Ishikawa (cell line): ENCODE measurements at regions not wholly inside any gene's neighbourhood (a gene's known extent, or its start where the extent isn't known, plus 50 kb on each side); places are given as distances from the start of the nearest gene placed in this dataset.

Source experiments
- CEBPB ChIP-seq: IDR thresholded peaks from 2 replicates; pipeline ENCODE4 v1.6.1; 2012
- CREB1 ChIP-seq: IDR thresholded peaks from 2 replicates; pipeline ENCODE4 v1.6.1; 2012; ENCODE audit warnings: low read depth
- EGR1 ChIP-seq: IDR thresholded peaks from 2 replicates; pipeline ENCODE4 v1.6.1; 2012
- EP300 ChIP-seq: IDR thresholded peaks from 2 replicates; pipeline ENCODE4 v1.6.1; 2012; ENCODE audit warnings: borderline replicate concordance
- NFIC ChIP-seq: IDR thresholded peaks from 2 replicates; pipeline ENCODE4 v1.6.1; 2012
- RAD21 ChIP-seq: IDR thresholded peaks from 2 replicates; pipeline ENCODE4 v1.6.1; 2012; ENCODE audit warnings: low read depth
- TCF12 ChIP-seq: IDR thresholded peaks from 2 replicates; pipeline ENCODE4 v1.6.1; 2012; ENCODE audit warnings: low read depth
- YY1 ChIP-seq: IDR thresholded peaks from 2 replicates; pipeline ENCODE4 v1.6.1; 2012; ENCODE audit warnings: low read depth
- ZBTB7A ChIP-seq: IDR thresholded peaks from 2 replicates; pipeline ENCODE4 v1.6.1; 2012; ENCODE audit warnings: low read depth
- TF ChIP-seq, protein P1 (sequence below): IDR thresholded peaks from 2 replicates; pipeline ENCODE4 v1.6.1; 2012
- TF ChIP-seq, protein P2 (sequence below): IDR thresholded peaks from 2 replicates; pipeline ENCODE4 v1.6.1; 2012

DNA sequence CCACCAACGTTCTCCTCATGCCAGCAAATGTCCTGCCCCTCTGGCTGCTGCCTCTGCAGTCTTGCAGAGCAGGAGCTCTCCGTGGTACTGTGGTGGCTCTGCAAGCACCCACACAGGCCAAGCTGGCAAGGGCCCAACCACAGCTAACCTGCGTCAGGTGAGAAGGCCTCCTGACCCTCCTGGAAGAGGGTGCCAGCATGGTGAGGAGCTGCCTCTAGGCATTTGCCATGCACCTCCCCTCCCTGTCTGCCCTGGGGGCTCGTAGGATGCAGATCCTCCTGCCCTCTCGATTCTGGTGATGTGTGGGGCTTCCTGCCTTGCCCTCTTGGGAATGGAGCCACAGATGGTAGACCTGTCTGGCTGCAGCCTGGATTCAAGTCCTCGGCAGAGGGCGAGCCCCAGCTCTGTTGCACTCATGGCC, 1408.8 kb downstream of the TBC1D22A start:
- no peak for TF ChIP-seq EP300
- TF ChIP-seq NFIC = no peak
- TF ChIP-seq EGR1 = no peak
- no peak for TF ChIP-seq ZBTB7A
- TF ChIP-seq TCF12 = no peak
- TF ChIP-seq, protein P1, sequence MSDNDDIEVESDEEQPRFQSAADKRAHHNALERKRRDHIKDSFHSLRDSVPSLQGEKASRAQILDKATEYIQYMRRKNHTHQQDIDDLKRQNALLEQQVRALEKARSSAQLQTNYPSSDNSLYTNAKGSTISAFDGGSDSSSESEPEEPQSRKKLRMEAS = no peak
- TF ChIP-seq, protein P2, sequence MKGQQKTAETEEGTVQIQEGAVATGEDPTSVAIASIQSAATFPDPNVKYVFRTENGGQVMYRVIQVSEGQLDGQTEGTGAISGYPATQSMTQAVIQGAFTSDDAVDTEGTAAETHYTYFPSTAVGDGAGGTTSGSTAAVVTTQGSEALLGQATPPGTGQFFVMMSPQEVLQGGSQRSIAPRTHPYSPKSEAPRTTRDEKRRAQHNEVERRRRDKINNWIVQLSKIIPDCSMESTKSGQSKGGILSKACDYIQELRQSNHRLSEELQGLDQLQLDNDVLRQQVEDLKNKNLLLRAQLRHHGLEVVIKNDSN = no peak
- no peak for TF ChIP-seq CEBPB
- no peak for TF ChIP-seq CREB1
- TF ChIP-seq RAD21 = no peak
- no peak for TF ChIP-seq YY1
